ENCODE measurements at regions not wholly inside any gene's neighbourhood (a gene's known extent, or its start where the extent isn't known, plus 50 kb on each side); places are given as distances from the start of the nearest gene placed in this dataset.

GRCh38 chr13:47004027-47004426, 107.2 kb upstream of the HTR2A start:
- ATAC-seq (no peak), DNase-seq (no peak)
- intact Hi-C loops (cut with micrococcal nuclease): no loop called here

- DNase-seq: no peak
Observed at GRCh38 chr13:47000165-47000564, 103.3 kb upstream of the HTR2A start.

GRCh38 chr13:46996316-46997030, 99.6 kb upstream of the HTR2A start:
- intact Hi-C loops (cut with micrococcal nuclease): no loop called here
- DNase-seq (no peak), ATAC-seq (no peak)

More at GRCh38 chr13:47000165-47000564, 103.3 kb upstream of the HTR2A start:
- intact Hi-C loops (cut with micrococcal nuclease): no loop called here
- ATAC-seq: no peak

- no peak for ATAC-seq
- no peak for DNase-seq
- intact Hi-C loops (cut with micrococcal nuclease): no loop called here
Observed at GRCh38 chr13:46995874-46996273, 99.0 kb upstream of the HTR2A start.

GRCh38 chr13:46994492-46994891, 97.6 kb upstream of the HTR2A start:
- ATAC-seq (no peak), DNase-seq (no peak)
- intact Hi-C loops (cut with micrococcal nuclease): no loop called here

GRCh38 chr13:46992383-46992952, 95.6 kb upstream of the HTR2A start:
- intact Hi-C loops (cut with micrococcal nuclease): no loop called here
- DNase-seq (no peak), ATAC-seq (no peak)

GRCh38 chr13:46983881-46984280, 87.0 kb upstream of the HTR2A start:
- no peak for DNase-seq
- no peak for ATAC-seq
- intact Hi-C loops (cut with micrococcal nuclease): no loop called here

GRCh38 chr13:46982856-46983582, 86.2 kb upstream of the HTR2A start:
- DNase-seq: no peak
- no peak for ATAC-seq
- intact Hi-C loops (cut with micrococcal nuclease): no loop called here

GRCh38 chr13:46975173-46975572, 78.3 kb upstream of the HTR2A start:
- DNase-seq: no peak
- intact Hi-C loops (cut with micrococcal nuclease): no loop called here

GRCh38 chr13:46968450-46968849, 71.6 kb upstream of the HTR2A start:
- ATAC-seq: no peak
- intact Hi-C loops (cut with micrococcal nuclease): no loop called here
- no peak for DNase-seq

More at GRCh38 chr13:46975173-46975572, 78.3 kb upstream of the HTR2A start:
- ATAC-seq: no peak

- ATAC-seq (no peak), DNase-seq (no peak)
- intact Hi-C loops (cut with micrococcal nuclease): no loop called here
Observed at GRCh38 chr13:46964789-46965527, 68.1 kb upstream of the HTR2A start.

GRCh38 chr13:46963904-46964303, 67.1 kb upstream of the HTR2A start:
- no peak for ATAC-seq
- intact Hi-C loops (cut with micrococcal nuclease): no loop called here
- DNase-seq: no peak

GRCh38 chr13:46962281-46962941, 65.6 kb upstream of the HTR2A start:
- ATAC-seq (no peak), DNase-seq (no peak)
- intact Hi-C loops (cut with micrococcal nuclease): no loop called here

- intact Hi-C loops (cut with micrococcal nuclease): no loop called here
- ATAC-seq (no peak), DNase-seq (no peak)
Observed at GRCh38 chr13:46961719-46962118, 64.9 kb upstream of the HTR2A start.

GRCh38 chr13:46953941-46954340, 57.1 kb upstream of the HTR2A start:
- no peak for ATAC-seq
- DNase-seq: no peak
- intact Hi-C loops (cut with micrococcal nuclease): no loop called here

- DNase-seq (no peak), ATAC-seq (no peak)
- intact Hi-C loops (cut with micrococcal nuclease): no loop called here
Observed at GRCh38 chr13:46953331-46953730, 56.5 kb upstream of the HTR2A start.

- intact Hi-C loops (cut with micrococcal nuclease): no loop called here
- ATAC-seq (no peak), DNase-seq (no peak)
Observed at GRCh38 chr13:46951516-46951915, 54.7 kb upstream of the HTR2A start.

- no peak for ATAC-seq
- intact Hi-C loops (cut with micrococcal nuclease): no loop called here
- DNase-seq: no peak
Observed at GRCh38 chr13:46949211-46949610, 52.4 kb upstream of the HTR2A start.

- intact Hi-C loops (cut with micrococcal nuclease): no loop called here
- DNase-seq: no peak
- ATAC-seq: no peak
Observed at GRCh38 chr13:46948338-46948737, 51.5 kb upstream of the HTR2A start.

Measured in left ventricle myocardium superior (tissue), 1 donor.